HG02840 (cell line): ENCODE measurements at regions not wholly inside any gene's neighbourhood (a gene's known extent, or its start where the extent isn't known, plus 50 kb on each side); places are given as distances from the start of the nearest gene placed in this dataset.

Experiments used
- ATAC-seq: cut with Tn5 transposase; IDR thresholded peaks from one replicate; pipeline ENCODE4 v1.9.1; 2021; ENCODE audit warnings: mild to moderate bottlenecking, moderate library complexity, moderate number of reproducible peaks; ENCODE audit not compliant: unreplicated experiment, low FRiP score

DNA sequence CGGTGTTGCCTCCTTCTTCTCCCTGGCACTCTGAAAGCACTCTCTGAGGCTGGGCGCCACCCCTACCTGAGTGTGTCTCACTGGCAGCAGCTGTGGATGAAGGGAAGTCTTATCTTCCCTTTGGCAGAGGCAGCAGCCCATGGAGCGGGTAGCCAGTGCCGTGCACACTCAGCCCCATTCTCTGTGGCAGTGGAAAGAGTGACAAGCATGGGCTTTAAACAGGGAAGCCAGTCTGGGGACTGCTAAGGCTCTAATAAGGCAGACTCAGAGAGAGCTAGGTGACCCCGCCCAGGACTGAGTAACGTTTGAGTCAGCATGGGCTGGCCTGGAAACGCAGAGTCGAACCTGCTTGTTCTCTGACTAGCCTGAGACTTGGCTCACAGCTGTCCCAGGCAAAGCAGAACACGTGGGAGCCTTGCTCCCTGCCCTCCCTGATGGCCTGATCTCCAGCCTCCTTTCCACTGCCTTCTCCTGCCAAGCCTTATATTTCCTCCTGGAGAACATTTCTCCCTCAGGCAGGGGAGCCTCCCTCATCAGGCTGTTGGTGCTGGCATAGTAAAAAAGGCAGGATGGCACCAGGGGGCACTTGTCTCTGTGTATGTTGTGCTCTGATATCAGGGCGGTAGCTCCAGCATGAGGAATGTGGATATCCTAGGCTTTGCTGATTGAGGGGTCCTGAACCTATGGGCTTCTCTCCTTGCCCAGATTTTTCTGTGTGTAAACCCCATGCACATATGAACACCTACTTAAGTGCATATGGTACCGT lies 93.9 kb upstream of the LGALSL start:
- peak; percentile 76 for ATAC-seq

DNA sequence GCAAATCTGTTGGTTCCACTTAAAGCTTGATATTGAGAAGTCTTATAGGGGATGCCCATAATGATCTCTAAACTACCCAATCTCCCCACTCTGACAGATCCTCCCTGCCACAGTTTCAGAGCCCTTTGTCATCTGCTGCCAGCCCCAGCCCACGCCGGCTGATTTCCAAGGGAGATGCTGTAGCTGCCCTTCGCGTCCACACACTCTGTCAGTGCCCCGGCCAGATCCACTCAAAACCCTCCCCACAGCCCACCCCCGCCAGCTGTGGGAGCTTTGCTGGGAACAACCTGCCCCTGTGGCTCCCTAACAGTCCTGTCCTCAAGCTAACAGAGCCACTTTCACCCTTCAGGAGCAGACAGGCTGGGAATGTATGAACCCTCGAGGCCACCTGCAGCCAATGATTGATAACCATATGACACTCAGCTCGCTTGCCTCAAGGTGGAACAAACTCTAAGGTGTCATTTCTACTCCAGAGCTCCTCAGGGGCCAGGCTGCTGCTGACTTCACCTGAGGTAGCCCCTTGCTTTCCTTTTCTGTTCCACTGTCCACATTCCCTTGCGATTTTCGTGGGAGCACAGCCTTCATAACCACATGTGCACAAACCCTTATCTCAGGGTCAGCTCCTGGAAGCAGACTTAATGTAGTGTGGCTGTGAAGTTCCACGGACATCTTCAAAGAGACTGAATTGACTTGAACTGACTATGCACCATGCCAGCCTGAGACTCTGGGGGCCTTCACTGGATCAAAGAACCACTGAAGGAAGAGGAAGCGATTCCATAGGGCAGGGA lies 92.6 kb upstream of the LGALSL start:
- no peak for ATAC-seq

DNA sequence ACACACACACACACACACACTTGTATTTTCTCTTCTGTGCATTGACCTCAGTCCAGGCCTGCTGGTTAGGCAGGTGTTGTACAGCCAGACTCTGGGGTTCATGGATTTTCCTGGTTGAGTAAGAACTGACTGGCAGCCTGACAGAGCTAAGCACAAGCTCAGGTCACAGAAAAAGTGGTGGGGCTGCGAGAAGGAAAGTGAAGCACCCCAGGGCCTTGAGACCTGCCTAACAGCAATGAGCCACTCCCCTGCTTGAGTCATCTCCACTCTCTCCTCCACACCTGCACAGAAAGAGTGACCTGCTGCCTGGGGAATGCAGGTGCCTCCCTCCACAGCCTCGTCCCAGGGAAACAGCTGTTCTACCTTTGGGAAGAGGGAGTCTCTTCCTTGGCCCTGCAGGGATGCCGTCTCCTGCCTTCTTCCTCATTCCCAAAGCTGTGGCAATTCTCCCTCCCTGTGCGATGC lies 91.4 kb upstream of the LGALSL start:
- ATAC-seq = no peak

DNA sequence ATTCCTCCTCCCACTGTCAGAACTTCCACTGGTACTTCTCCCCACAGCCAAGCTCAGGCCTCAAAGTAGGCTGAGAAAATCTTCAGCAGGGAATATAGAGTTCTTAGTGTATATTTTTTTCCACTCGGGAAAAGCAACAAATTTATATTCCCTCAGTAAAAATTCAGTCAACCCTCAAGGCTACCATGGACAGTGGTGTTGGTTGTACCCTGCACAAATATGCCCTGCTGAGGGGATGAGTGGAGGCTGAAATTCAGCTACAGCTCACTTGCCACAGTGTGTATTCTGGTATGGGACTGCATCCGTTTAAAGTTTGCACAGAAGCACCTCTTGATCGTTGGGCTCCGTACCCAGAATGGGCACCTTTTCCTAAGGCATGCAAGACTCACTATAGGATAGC lies 90.8 kb upstream of the LGALSL start:
- no peak for ATAC-seq

DNA sequence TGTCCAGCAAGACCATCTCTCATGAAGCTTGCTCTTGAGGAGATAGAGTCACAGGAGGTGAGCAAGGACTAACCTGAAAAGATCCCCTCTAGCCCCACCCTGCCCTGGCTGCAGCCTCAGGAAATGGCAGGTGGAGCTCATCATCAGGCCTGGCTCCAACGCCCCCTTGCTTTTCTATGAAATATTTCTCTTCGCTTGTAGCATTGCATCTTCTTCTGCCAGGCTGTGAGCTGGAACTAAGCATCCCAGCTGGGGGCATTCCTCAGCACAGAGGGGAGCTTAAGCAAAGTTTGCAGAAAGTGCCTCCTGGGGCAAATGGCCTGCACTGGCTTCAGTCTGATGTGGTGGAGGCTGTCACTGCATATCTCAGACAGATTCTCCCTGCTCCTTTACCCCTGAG lies 90.1 kb upstream of the LGALSL start:
- ATAC-seq = no peak

DNA sequence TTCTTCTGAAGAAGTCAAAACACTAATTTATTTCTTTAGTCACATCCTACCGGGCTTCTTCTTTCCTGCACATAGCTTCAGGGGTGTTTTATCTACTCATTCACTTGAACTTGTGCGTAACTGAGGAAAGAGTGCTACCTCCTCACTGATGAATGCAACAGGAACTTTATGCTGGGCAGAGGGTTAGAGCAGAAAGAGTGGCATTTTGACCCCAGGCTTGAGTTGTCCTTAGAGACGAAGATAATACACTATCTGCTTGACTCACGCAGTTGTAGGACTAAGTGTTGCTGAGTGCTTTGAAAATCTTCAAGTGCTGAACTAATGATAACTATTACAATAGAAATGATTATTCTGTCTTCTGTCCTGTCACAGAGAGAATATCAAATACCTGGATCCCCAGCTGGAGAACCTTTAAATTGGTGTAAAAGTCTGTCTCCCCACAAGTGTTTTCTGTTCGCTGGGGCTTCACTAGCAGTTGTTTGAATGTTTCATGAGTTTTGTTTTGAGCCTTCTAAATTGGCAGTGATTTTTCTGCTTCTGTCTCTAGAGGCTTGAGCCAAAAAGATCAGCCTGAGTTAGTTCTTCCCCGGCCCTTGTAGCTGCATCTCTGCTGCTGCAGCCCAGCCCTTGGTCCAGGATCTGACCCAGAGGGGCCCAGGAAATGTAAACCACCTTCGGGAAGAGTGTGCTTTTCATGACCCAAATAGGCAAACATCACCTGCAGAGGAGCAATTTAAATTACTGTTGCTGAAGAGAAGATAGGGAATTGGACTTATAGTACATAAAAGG lies 86.3 kb upstream of the LGALSL start:
- ATAC-seq = no peak

DNA sequence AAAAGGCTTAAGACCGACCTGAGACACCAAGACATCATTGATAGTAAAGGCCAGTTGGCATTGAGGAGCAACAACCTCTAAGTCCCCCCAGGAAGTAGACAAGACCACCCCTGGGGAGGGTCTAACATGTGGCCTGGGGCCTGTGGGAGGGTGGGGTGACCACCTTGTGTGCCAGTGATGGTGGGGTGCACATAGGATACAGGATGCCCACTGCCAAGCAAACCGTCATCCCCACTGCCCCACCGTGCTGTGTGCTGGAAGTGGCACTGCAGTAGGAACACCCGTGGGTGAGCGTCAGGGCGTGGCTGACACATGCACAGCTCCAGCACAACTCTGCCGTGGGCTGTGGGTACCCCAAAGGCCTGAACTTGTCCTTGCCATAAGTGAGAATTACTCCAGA lies 84.3 kb upstream of the LGALSL start:
- no peak for ATAC-seq

DNA sequence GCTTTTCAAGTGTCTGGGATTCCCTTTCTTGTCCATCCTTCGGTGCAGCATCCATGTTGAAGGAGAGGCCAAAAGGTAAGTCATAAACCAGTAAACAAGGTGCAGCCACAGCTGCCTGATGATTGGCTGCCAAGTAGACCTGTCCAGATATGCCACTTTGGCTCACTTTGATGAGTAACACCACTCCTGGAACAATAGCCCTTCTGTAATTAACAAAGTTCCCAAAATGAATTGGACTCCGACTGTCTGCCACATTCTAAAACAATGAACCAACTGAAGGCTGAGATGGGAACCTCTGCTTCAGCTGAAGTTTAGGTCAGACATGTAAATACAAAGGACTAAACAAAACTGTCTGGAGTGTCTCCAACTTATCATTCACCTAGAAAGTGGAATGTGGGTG lies 82.2 kb upstream of the LGALSL start:
- no peak for ATAC-seq

DNA sequence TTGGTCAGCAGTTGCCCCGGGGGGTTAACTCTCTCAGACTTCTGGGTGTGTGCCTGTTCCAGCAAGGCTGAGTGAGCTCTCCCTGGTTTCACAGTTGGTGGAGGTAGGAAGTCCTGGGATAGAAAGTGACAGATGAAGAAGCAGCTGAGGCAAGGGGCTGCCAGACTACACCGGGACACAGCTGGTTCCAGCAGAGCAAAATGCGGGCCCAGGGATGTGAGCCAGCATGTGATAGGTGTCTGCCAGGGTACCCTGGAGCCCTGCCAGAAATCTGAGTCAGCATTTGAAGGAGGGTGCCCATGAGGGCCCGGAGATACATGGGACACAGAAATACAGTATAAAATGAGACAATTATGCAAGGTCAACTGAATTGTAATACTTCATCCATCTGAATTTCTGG lies 79.3 kb upstream of the LGALSL start:
- ATAC-seq = no peak

DNA sequence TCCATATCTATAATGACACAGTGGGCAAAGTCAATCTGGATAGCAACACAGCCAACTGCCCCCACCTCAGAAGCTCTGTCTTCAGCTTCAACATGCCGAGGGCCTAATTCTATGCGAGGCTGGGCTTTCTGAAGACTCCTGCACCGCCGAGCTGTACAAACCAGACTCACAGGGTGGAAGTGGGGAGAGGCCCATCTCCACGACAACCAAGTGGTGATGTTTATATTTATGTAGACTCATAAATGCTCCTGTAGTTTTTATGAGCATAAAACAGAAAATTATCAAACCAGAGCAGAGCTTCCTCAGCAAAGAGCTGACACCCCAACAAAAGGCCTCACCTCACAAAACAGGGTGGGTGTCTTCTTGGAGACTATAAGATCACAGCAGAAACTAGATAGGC lies 77.0 kb upstream of the LGALSL start:
- ATAC-seq = no peak

DNA sequence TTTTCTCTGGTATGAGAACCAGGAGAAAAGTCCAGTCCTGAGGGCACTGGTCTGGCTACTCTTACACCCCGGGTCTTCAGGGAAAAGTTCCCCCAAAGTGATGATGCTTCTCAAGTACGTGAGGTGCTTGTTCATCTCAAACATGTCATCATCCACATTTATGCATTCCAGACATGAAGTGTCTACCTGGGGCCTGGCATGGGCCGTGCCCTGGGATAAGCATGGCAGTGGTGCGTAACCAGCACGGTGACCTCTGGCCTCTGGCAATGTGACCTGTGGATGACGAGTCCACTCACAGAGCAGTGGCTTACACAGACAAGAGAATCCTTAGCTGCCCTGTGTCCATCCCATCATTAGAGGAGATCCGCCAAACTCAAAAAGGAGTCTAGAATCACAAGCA lies 74.8 kb upstream of the LGALSL start:
- ATAC-seq = no peak

DNA sequence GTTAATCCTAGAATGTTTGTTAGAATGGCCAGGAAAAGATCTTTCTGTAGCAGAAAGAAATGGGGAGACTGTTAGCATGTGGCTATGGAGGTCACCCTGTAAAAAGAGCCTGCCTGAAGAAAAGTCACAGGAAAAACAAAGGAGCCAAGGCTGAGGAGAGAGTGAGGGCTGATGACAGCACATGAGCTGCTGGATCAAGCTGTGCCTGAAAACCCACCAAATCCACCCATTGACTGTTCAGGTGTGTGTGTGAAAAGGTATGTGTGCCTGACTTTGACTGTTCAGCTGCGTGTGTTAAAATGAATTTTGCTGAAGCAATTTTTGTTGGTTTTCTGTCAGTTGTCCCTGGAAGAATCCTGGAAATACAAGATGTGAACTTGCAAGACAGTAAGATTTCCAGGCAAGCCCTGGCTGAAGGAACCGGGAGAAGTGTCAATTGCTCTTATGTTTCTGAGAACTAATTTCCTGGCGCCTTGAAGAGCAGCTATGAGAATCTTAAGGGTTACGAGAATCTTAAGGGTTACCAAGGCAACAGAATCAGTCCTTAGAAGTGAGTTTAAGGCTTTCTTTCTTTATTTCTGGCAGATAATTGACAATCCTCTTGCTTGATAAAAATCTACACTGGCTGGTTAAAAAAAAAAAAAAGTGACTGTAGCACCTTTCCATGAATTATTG lies 73.0 kb upstream of the LGALSL start:
- ATAC-seq = no peak

DNA sequence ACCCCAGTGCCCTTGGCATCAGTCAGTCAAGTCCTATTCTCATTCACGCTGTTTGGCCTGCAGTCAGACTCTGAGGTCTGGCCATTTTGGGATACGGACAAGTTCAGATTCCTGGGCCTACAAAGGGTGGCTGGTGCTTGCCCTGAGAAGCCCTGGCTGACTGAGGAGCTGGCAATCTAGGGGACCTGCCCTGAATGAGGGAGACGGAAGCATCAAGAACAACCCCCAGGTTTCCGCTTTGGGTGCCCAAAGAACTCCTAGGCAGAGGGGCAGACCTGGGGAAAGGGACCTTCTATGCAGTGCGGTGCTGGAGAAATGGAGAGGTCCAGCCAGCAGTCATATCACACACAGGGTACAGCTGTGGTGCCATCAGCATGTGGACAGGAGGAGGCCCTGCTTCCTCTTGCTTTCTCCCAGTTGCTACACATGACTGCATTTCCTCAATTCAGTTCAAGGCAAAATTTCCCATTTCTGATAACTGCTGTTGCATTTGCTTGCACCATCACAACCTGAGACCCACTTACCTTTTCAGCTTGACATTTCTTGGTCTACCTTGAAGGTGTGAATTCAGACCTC lies 70.9 kb upstream of the LGALSL start:
- no peak for ATAC-seq

DNA sequence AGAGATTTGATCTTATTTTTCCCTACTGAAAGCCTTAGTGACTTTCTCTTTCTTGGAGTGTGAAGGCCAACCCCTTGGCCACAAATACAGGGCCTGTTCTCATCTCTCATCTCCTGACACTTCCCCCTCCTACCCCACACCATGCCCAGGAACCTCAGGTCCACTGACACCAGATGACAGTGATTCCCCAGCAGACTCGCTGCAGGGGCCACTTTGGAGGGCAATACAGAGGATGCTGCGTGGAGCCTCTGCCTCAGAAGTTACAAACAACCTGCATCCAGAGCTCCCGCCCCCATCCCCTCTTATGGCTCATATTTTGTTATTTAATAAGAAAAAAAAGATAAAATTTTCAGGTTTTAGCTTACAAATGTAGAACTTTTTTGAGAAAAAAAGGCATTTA lies 70.1 kb upstream of the LGALSL start:
- ATAC-seq = no peak

DNA sequence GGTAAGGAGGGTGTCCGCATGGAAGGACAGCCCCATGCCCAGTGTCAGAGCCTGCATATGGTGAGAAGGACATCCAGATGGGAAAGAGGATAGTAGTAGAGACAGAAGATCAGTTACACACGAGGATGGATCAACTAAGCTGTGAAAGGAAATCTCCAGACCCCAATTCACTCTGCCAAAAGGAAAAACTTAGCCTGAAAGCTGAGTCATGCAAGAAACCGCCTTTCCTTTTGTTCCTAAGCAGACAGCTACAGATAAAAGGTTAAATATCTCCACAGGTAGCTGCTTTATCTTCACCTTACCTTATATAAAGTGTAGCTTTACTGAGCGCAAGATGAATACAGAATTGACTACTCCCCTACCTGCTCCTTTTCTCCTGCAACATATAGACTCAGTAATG lies 67.3 kb upstream of the LGALSL start:
- no peak for ATAC-seq

DNA sequence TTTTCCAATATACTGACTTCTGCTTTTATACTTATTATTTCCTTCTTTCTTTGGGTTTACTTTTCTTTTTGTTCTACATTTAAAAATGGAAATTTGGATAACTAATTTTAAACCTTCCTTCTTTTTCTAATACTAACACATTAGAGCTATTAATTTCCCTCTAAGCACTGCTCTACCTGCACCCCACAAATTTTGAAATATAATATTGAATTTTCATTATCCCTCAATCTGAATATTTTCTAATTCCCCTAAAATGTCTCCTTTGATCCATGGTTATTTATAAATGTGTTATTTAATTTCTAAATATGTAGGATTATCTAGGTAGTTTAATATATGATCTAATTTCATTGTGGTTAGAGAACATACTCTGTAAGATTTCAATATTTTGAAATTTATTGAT lies 63.4 kb upstream of the LGALSL start:
- no peak for ATAC-seq

DNA sequence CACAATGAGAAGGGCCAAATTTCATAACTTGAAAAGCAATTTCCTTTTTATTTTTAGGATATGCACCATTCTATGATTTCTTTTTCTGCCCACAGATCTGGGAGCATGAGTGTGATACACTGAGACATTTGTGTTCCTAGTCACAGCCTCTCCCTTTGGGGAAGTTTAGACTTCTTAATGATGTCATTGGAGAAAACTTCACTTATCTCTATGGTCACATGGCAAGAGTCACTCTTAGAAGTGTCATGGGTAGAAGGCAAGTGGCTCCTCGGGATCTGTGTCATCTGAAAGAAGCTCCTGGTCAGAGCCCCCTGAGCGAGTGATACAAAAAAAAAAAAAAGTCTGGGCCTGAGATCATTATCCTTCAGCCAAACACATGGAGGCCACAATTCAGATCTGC lies 62.5 kb upstream of the LGALSL start:
- ATAC-seq = no peak

DNA sequence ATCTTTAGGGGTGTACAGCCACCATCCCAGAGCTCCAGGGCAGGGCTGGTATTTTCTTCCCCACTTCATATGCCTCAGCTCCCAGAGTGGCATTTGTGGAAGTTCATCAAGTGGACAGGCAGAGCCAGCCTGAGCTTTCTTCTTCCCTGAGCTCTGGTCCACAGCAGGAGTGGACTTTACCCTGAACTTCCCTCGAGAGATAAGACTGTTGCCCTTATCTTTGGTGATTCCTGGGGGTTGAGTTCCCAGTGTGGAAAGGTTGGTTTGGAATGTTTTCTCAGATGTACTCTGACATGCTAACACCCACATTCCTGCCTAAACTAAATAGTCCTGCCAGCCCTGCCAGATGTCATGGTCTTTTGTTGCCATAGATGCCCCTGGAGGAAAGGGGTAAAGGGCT lies 62.0 kb upstream of the LGALSL start:
- ATAC-seq = no peak

DNA sequence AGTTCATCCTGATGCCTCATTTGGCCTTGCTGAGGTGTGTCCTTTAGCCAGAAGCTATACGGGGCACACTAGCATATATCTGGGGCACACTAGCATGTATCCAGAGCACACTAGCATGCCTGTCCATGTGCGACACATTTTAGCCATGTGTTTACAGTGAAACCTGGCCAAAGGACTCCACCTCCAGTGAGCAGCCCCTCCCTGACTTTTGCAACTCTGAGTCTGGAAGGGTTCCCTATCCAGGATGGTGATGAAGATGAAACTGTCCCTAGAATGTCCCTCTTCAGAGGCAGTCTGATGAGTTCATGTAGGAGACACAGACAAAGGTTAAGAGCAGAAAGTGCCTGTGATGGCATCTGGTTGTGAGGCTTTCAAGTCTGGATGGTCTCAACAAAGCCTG lies 61.4 kb upstream of the LGALSL start:
- no peak for ATAC-seq

DNA sequence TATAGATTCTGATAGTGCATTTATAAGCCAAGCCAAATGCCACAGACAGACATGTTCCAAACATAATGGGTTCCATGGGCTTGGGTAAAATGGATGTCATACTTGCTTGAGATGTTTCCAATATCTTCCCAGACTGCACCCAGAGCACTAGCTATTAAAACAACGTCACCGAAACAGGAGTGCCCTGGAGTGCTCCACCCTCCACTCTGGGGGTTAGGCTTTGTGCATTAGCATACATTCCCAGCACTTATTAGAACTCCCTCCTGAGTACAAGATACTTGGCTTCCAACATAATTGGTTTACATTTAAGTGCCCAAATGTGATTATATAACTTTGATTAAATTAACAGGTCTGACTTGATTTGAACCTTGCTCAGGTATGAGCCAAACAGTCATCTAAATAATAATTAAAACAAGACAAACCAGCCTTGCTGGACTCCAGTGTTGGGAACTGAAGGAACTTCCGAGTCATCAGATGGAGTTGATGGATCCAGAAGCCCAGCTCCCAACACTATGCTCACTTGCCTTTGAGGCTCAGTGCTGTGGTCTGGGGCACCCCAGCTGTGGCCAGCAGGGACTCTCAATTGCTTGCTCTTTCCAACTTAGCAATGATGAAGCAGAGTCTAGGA lies 60.5 kb upstream of the LGALSL start:
- no peak for ATAC-seq
